Activated CD8-positive, alpha-beta T cell treated with anti-CD3 and anti-CD28 coated beads for 36 hours (primary cell): ENCODE measurements at regions not wholly inside any gene's neighbourhood (a gene's known extent, or its start where the extent isn't known, plus 50 kb on each side); places are given as distances from the start of the nearest gene placed in this dataset.

Experiments
- ATAC-seq: fragments of 200-7000 bp; cut with Tn5 transposase; one replicate; pipeline ENCODE4 v1.10.0; 2021; ENCODE audit warnings: mild to moderate bottlenecking, moderate library complexity
- CTCF ChIA-PET: fragments of 350-600 bp; sonication (Branson Sonifier 250); formaldehyde crosslinking; loops from one replicate; lab custom pipeline; 2021; ENCODE audit warnings: antibody characterized with exemption; lab: Charles Lee
- POLR2A ChIA-PET: fragments of 350-600 bp; sonication (Branson Sonifier 250); formaldehyde crosslinking; loops from one replicate; lab custom pipeline; 2021; ENCODE audit warnings: antibody characterized with exemption; lab: Charles Lee
- DNase-seq: peaks from one replicate; pipeline ENCODE4 v3.0.0-alpha.2; 2020
- H3K27ac Mint-ChIP-seq: one replicate; pipeline ENCODE4 v1.8.0; 2021; ENCODE audit warnings: mild to moderate bottlenecking, mixed read lengths
- H3K27me3 Mint-ChIP-seq: one replicate; pipeline ENCODE4 v1.8.0; 2021; ENCODE audit warnings: mixed read lengths
- H3K36me3 Mint-ChIP-seq: one replicate; pipeline ENCODE4 v1.8.0; 2021; ENCODE audit warnings: low read depth, mixed read lengths
- H3K4me1 Mint-ChIP-seq: one replicate; pipeline ENCODE4 v1.8.0; 2021; ENCODE audit warnings: low read depth, mixed read lengths
- H3K4me3 Mint-ChIP-seq: one replicate; pipeline ENCODE4 v1.8.0; 2021; ENCODE audit warnings: mild to moderate bottlenecking, moderate library complexity, mixed read lengths
- H3K9me3 Mint-ChIP-seq: one replicate; pipeline ENCODE4 v1.8.0; 2021; ENCODE audit warnings: mixed read lengths
- CTCF ChIP-seq: fragments of 200-600 bp; IDR thresholded peaks from one replicate; pipeline ENCODE4 v1.8.0; 2022; ENCODE audit warnings: antibody characterized with exemption, mild to moderate bottlenecking
- intact Hi-C: fragments of 100-400 bp; cut with micrococcal nuclease; formaldehyde crosslinking; loops from one replicate; pipeline ENCODE4 v1.10.0; 2022

- no peak for ATAC-seq
- ChIA-PET POLR2A (no interaction called here), CTCF (no interaction called here)
- no peak for TF ChIP-seq CTCF
- Mint-ChIP-seq H3K4me3 (no peak overlapping the region), H3K36me3 (no peaks in the 10 kb centered on the region), H3K4me1 (no peaks in the 10 kb centered on the region), H3K27me3 (no peaks in the 10 kb centered on the region), H3K9me3 (peaks cover 4% of the 10 kb centered on the region), H3K27ac (no peak overlapping the region)
- intact Hi-C loops, result no loop called here
- DNase-seq, result no peak
Measured at GRCh38 chr12:18008642-18009041, 81.4 kb downstream of the RERGL start.

- no peak for DNase-seq
- Mint-ChIP-seq H3K27ac (no peak overlapping the region), H3K27me3 (no peaks in the 10 kb centered on the region), H3K4me3 (no peak overlapping the region), H3K36me3 (no peaks in the 10 kb centered on the region), H3K9me3 (peaks cover 25% of the 10 kb centered on the region), H3K4me1 (no peaks in the 10 kb centered on the region)
- TF ChIP-seq CTCF, result no peak
- ChIA-PET CTCF (no interaction called here), POLR2A (no interaction called here)
- intact Hi-C loops, result no loop called here
- ATAC-seq, result no peak
Measured at GRCh38 chr12:17999174-17999801, 90.7 kb downstream of the RERGL start.

DNA sequence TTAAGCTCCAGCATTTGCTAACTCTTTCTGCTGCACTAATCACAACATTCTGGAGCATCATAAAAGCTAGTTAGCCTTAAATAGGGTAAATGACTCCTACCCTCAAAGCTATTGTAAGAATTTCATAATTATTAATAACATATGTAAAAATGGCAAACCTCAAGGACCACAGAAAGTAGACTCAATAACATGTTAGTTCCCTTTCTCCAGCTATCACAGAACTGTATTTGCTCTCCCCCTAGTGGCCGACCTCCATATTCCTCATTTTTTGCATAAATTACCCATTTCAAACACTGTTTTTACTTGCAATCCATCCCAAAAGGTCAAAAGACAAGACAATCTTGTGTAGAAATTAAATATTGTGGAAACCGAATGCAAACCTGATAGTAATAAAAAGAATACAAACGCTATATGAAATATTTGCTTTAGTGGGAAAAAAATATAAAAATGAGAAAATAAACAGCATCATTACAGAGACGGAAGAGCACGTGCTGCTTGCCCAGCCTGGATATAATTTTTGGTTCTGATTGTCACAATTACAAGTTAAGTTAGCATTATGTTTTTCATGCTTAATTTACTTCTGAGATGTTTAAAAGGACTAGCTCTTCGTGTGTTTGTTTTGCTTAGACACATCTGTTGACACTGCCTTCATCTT is 97.9 kb downstream of the RERGL start:
- no peaks in the 10 kb centered on the region for H3K27me3 Mint-ChIP-seq
- no peaks in the 10 kb centered on the region for H3K36me3 Mint-ChIP-seq
- no peak overlapping the region for H3K4me3 Mint-ChIP-seq
- no peak overlapping the region for H3K27ac Mint-ChIP-seq
- ChIA-PET CTCF (interaction anchor here (0.6 to 2.8 kb wide), 4 partner anchors 9 to 137 kb away, joined by 3 to 16 read pairs (median 10); no protein-coding TSS in a partner anchor), POLR2A (interaction anchor here (0.7 kb wide), 1 partner anchor 1052 kb away, joined by 3 read pairs; no protein-coding TSS in a partner anchor)
- intact Hi-C loops, result no loop called here
- ATAC-seq, result no peak
- peak; percentile 73 for TF ChIP-seq CTCF
- DNase-seq, result peak; percentile 32
- no peaks in the 10 kb centered on the region for H3K4me1 Mint-ChIP-seq
- peaks cover 3% of the 10 kb centered on the region for H3K9me3 Mint-ChIP-seq

GRCh38 chr12:17982556-17982955 is 107.4 kb downstream of the RERGL start:
- TF ChIP-seq CTCF, result no peak
- POLR2A ChIA-PET, result no interaction called here
- H3K27me3 Mint-ChIP-seq, result no peaks in the 10 kb centered on the region

DNA sequence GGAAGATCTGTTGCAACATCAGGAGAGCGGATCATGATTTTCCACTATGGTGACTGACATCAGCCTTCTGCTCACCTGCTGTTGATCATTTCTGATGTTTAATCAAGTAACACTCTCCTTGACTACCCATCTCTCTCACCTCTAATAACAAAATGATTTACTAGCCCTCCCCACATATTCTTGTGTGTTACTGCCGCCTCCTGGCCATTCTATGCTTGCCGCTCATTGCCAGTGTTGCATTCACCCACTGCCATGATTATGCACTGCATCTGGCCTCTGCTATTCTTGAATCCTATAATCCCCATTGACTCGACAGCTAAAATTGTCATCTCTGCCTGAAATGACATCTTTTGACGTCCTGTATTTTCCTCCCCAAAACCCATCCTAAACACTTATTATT is 113.8 kb downstream of the RERGL start:
- H3K4me1 Mint-ChIP-seq, result no peaks in the 10 kb centered on the region
- peaks cover 5% of the 10 kb centered on the region for H3K9me3 Mint-ChIP-seq
- H3K36me3 Mint-ChIP-seq, result no peaks in the 10 kb centered on the region
- DNase-seq (no peak), ATAC-seq (no peak)
- ChIA-PET CTCF (no interaction called here), POLR2A (no interaction called here)
- H3K4me3 Mint-ChIP-seq, result no peak overlapping the region
- no peaks in the 10 kb centered on the region for H3K27me3 Mint-ChIP-seq
- intact Hi-C loops, result no loop called here
- H3K27ac Mint-ChIP-seq, result no peak overlapping the region
- no peak for TF ChIP-seq CTCF

More at GRCh38 chr12:17982556-17982955, 107.4 kb downstream of the RERGL start:
- no peak overlapping the region for H3K4me3 Mint-ChIP-seq
- no peak overlapping the region for H3K27ac Mint-ChIP-seq
- H3K36me3 Mint-ChIP-seq, result no peaks in the 10 kb centered on the region
- no peaks in the 10 kb centered on the region for H3K4me1 Mint-ChIP-seq
- intact Hi-C loops, result no loop called here
- peaks cover 4% of the 10 kb centered on the region for H3K9me3 Mint-ChIP-seq
- no peak for DNase-seq
- CTCF ChIA-PET, result interaction anchor here (1.8 kb wide), 2 partner anchors 9 to 10 kb away, joined by 8 to 12 read pairs; no protein-coding TSS in a partner anchor
- ATAC-seq, result no peak
